ENCODE measurements at regions not wholly inside any gene's neighbourhood (a gene's known extent, or its start where the extent isn't known, plus 50 kb on each side); places are given as distances from the start of the nearest gene placed in this dataset.

GRCh38 chr2:215760557-215760956 lies 252.8 kb downstream of the MREG start:
- POLR2A ChIA-PET: interaction anchor here (0.6 kb wide), 1 partner anchor 10 kb away, joined by 3 read pairs; no protein-coding TSS in a partner anchor
- intact Hi-C loops (cut with micrococcal nuclease): no loop called here
- no peak for DNase-seq
- no peak overlapping the region for H3K4me3 Mint-ChIP-seq
- Histone ChIP-seq H3K27me3 (replicated peaks in 1 of 4; ENCODE audit: control extremely low read depth in 1 of 4, control insufficient read depth in 3 of 4, insufficient read depth in 4 of 4, low read length in 3 of 4) (no peaks in the 10 kb centered on the region), H3K79me2 (ENCODE audit: control insufficient read depth, insufficient read depth, low read length) (no peaks in the 10 kb centered on the region), H4K20me1 (ENCODE audit: control insufficient read depth, insufficient read depth, low read length, poor library complexity, severe bottlenecking) (no peaks in the 10 kb centered on the region), H3K9me3 (ENCODE audit: control extremely low read depth in 1 of 3, control insufficient read depth in 2 of 3, insufficient read depth in 1 of 3, low read length in 2 of 3) (no peaks in the 10 kb centered on the region), H3K4me1 (ENCODE audit: control insufficient read depth in 2 of 2, insufficient read depth in 2 of 2, low read length in 2 of 2) (no peaks in the 10 kb centered on the region), H3K4me3 (ENCODE audit: control extremely low read depth in 1 of 5, extremely low read depth in 1 of 5, insufficient read depth in 1 of 5, low read depth in 2 of 5, low read length in 4 of 5) (no peak overlapping the region), H3K27ac (ENCODE audit: low read length in 2 of 2) (no peak overlapping the region), H3K9ac (ENCODE audit: low read length) (no peak overlapping the region), H3K4me2 (replicated peaks; ENCODE audit: low read depth, low read length, poor library complexity, severe bottlenecking) (no peak overlapping the region), H3K36me3 (replicated peaks in 1 of 2; ENCODE audit: control extremely low read depth in 1 of 2, control insufficient read depth in 1 of 2, extremely low read depth in 1 of 2, insufficient read depth in 2 of 2, low read length in 1 of 2) (no peaks in the 10 kb centered on the region), H2AFZ (ENCODE audit: insufficient read depth, low read depth, low read length, poor library complexity, severe bottlenecking) (no peak overlapping the region)
- no peaks in the 10 kb centered on the region for H3K4me1 Mint-ChIP-seq
- CTCF ChIA-PET: interaction anchor here (0.5 kb wide), 1 partner anchor 31 kb away, joined by 3 read pairs; no protein-coding TSS in a partner anchor
- H3K27me3 Mint-ChIP-seq: peaks cover 8% of the 10 kb centered on the region
- H3K9me3 Mint-ChIP-seq (ENCODE audit: insufficient read depth): no peaks in the 10 kb centered on the region
- no peak overlapping the region for H3K27ac Mint-ChIP-seq
- no peak for ATAC-seq (ENCODE audit: low read depth)
- TF ChIP-seq, protein P1, sequence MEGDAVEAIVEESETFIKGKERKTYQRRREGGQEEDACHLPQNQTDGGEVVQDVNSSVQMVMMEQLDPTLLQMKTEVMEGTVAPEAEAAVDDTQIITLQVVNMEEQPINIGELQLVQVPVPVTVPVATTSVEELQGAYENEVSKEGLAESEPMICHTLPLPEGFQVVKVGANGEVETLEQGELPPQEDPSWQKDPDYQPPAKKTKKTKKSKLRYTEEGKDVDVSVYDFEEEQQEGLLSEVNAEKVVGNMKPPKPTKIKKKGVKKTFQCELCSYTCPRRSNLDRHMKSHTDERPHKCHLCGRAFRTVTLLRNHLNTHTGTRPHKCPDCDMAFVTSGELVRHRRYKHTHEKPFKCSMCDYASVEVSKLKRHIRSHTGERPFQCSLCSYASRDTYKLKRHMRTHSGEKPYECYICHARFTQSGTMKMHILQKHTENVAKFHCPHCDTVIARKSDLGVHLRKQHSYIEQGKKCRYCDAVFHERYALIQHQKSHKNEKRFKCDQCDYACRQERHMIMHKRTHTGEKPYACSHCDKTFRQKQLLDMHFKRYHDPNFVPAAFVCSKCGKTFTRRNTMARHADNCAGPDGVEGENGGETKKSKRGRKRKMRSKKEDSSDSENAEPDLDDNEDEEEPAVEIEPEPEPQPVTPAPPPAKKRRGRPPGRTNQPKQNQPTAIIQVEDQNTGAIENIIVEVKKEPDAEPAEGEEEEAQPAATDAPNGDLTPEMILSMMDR (IDR thresholded peaks at IDR 0.05): no peak
- no peak for TF ChIP-seq EZH2 (IDR thresholded peaks at IDR 0.05; ENCODE audit: borderline replicate concordance, insufficient read depth, low read depth, low read length, poor library complexity, severe bottlenecking)

- intact Hi-C loops (cut with micrococcal nuclease): no loop called here
- ChIA-PET POLR2A (interaction anchor here (0.6 kb wide), 1 partner anchor 11 kb away, joined by 3 read pairs; no protein-coding TSS in a partner anchor), CTCF (interaction anchor here (0.5 kb wide), 1 partner anchor 31 kb away, joined by 3 read pairs; no protein-coding TSS in a partner anchor)
- Histone ChIP-seq H3K4me2 (replicated peaks; ENCODE audit: low read depth, low read length, poor library complexity, severe bottlenecking) (no peak overlapping the region), H3K9me3 (ENCODE audit: control extremely low read depth in 1 of 3, control insufficient read depth in 2 of 3, insufficient read depth in 1 of 3, low read length in 2 of 3) (no peaks in the 10 kb centered on the region), H3K27ac (ENCODE audit: low read length in 2 of 2) (no peak overlapping the region), H3K4me3 (ENCODE audit: control extremely low read depth in 1 of 5, extremely low read depth in 1 of 5, insufficient read depth in 1 of 5, low read depth in 2 of 5, low read length in 4 of 5) (no peak overlapping the region), H3K27me3 (replicated peaks in 1 of 4; ENCODE audit: control extremely low read depth in 1 of 4, control insufficient read depth in 3 of 4, insufficient read depth in 4 of 4, low read length in 3 of 4) (no peaks in the 10 kb centered on the region), H2AFZ (ENCODE audit: insufficient read depth, low read depth, low read length, poor library complexity, severe bottlenecking) (no peak overlapping the region), H3K4me1 (ENCODE audit: control insufficient read depth in 2 of 2, insufficient read depth in 2 of 2, low read length in 2 of 2) (no peaks in the 10 kb centered on the region), H3K79me2 (ENCODE audit: control insufficient read depth, insufficient read depth, low read length) (no peaks in the 10 kb centered on the region), H3K9ac (ENCODE audit: low read length) (no peak overlapping the region), H3K36me3 (replicated peaks in 1 of 2; ENCODE audit: control extremely low read depth in 1 of 2, control insufficient read depth in 1 of 2, extremely low read depth in 1 of 2, insufficient read depth in 2 of 2, low read length in 1 of 2) (no peaks in the 10 kb centered on the region), H4K20me1 (ENCODE audit: control insufficient read depth, insufficient read depth, low read length, poor library complexity, severe bottlenecking) (no peaks in the 10 kb centered on the region)
- Mint-ChIP-seq H3K9me3 (ENCODE audit: insufficient read depth) (no peaks in the 10 kb centered on the region), H3K27ac (no peak overlapping the region), H3K27me3 (peaks cover 8% of the 10 kb centered on the region), H3K4me3 (no peak overlapping the region), H3K4me1 (no peaks in the 10 kb centered on the region)
- 95% methylated on average over 2 of the region's 2 CpGs for WGBS (ENCODE audit: insufficient coverage)
- TF ChIP-seq EZH2 (IDR thresholded peaks at IDR 0.05; ENCODE audit: borderline replicate concordance, insufficient read depth, low read depth, low read length, poor library complexity, severe bottlenecking): no peak
- TF ChIP-seq, protein P1 (IDR thresholded peaks at IDR 0.05): no peak
- ATAC-seq (ENCODE audit: low read depth) (no peak), DNase-seq (no peak)
These were observed 253.3 kb downstream of the MREG start for GRCh38 chr2:215760091-215760490.
